ENCODE measurements at regions not wholly inside any gene's neighbourhood (a gene's known extent, or its start where the extent isn't known, plus 50 kb on each side); places are given as distances from the start of the nearest gene placed in this dataset.

- TF ChIP-seq CTCF (IDR thresholded peaks at IDR 0.05; ENCODE audit: insufficient read depth, low read depth, low read length) (no peak), EZH2 (IDR thresholded peaks at IDR 0.05; ENCODE audit: insufficient read depth, low read length) (no peak)
Observed at GRCh38 chrX:15977644-15978043, 123.0 kb upstream of the AP1S2 start.

Measured in astrocyte (in vitro differentiated cells and primary cell).